Neural progenitor cell (in vitro differentiated cells): ENCODE measurements at regions not wholly inside any gene's neighbourhood (a gene's known extent, or its start where the extent isn't known, plus 50 kb on each side); places are given as distances from the start of the nearest gene placed in this dataset.

ENCODE experiments used
- DNase-seq: peaks from one replicate; pipeline ENCODE4 v3.0.0-alpha.2; 2016; ENCODE audit warnings: low spot score
- H2AFZ ChIP-seq: fragments of 200-600 bp; sonication (generic); replicated peaks from 2 replicates; pipeline ENCODE4 v1.6.1; 2016; ENCODE audit warnings: antibody characterized with exemption
- H3F3A ChIP-seq: fragments of 200-600 bp; sonication (generic); 2 replicates; pipeline ENCODE4 v1.6.1; 2016; ENCODE audit warnings: antibody characterized with exemption, low read depth
- H3K27ac ChIP-seq: fragments of 200-600 bp; sonication (generic); 2 replicates; pipeline ENCODE4 v1.5.1; 2016; ENCODE audit warnings: mild to moderate bottlenecking
- H3K27me3 ChIP-seq: fragments of 200-600 bp; sonication (generic); 2 replicates; pipeline ENCODE4 v1.6.1; 2016; ENCODE audit warnings: mild to moderate bottlenecking, moderate library complexity
- H3K36me3 ChIP-seq: fragments of 200-600 bp; sonication (generic); 2 replicates; pipeline ENCODE4 v1.5.1; 2016
- H3K4me1 ChIP-seq: fragments of 200-600 bp; sonication (generic); 2 replicates; pipeline ENCODE4 v1.6.1; 2016; ENCODE audit warnings: mixed run types
- H3K4me2 ChIP-seq: fragments of 200-600 bp; sonication (generic); 2 replicates; pipeline ENCODE4 v1.6.1; 2016
- H3K4me3 ChIP-seq: fragments of 200-600 bp; sonication (generic); 2 replicates; pipeline ENCODE4 v1.5.1; 2016
- H3K79me2 ChIP-seq: fragments of 200-600 bp; sonication (generic); 2 replicates; pipeline ENCODE4 v1.6.1; 2016; ENCODE audit warnings: low read depth
- H3K9ac ChIP-seq: fragments of 200-600 bp; sonication (generic); 2 replicates; pipeline ENCODE4 v1.6.1; 2016
- H3K9me3 ChIP-seq: fragments of 200-600 bp; sonication (generic); 2 replicates; pipeline ENCODE4 v1.5.1; 2016; ENCODE audit warnings: low read depth
- H4K20me1 ChIP-seq: fragments of 200-600 bp; sonication (generic); 2 replicates; pipeline ENCODE4 v1.6.1; 2016; ENCODE audit warnings: low read depth
- H3K27ac Mint-ChIP-seq: 3 replicates; pipeline ENCODE4 v1.8.0; 2021; ENCODE audit warnings: mixed read lengths
- H3K27me3 Mint-ChIP-seq: 2 replicates; pipeline ENCODE4 v1.8.0; 2022; ENCODE audit warnings: low read depth, mild to moderate bottlenecking, inconsistent platforms, moderate library complexity, mixed read lengths; ENCODE audit not compliant: insufficient read depth
- H3K36me3 Mint-ChIP-seq: 3 replicates; pipeline ENCODE4 v1.8.0; 2021; ENCODE audit warnings: mixed read lengths
- H3K4me1 Mint-ChIP-seq: 3 replicates; pipeline ENCODE4 v1.8.0; 2021; ENCODE audit warnings: mixed read lengths
- H3K4me3 Mint-ChIP-seq: 3 replicates; pipeline ENCODE4 v1.8.0; 2021; ENCODE audit warnings: mild to moderate bottlenecking, moderate library complexity, mixed read lengths
- H3K9me3 Mint-ChIP-seq: 3 replicates; pipeline ENCODE4 v1.8.0; 2020; ENCODE audit warnings: mixed read lengths
- EZH2 ChIP-seq: fragments of 200-600 bp; sonication (generic); IDR thresholded peaks from 2 replicates; pipeline ENCODE4 v1.6.1; 2017; ENCODE audit warnings: antibody characterized with exemption, mild to moderate bottlenecking, moderate library complexity
- EZH2phosphoT487 ChIP-seq: fragments of 200-600 bp; sonication (generic); IDR thresholded peaks from 2 replicates; pipeline ENCODE4 v1.6.1; 2017; ENCODE audit warnings: antibody characterized with exemption
- TF ChIP-seq, protein P1 (sequence below): fragments of 200-600 bp; sonication (generic); IDR thresholded peaks from 2 replicates; pipeline ENCODE4 v1.5.1; 2017; ENCODE audit warnings: antibody characterized with exemption, mild to moderate bottlenecking

DNA sequence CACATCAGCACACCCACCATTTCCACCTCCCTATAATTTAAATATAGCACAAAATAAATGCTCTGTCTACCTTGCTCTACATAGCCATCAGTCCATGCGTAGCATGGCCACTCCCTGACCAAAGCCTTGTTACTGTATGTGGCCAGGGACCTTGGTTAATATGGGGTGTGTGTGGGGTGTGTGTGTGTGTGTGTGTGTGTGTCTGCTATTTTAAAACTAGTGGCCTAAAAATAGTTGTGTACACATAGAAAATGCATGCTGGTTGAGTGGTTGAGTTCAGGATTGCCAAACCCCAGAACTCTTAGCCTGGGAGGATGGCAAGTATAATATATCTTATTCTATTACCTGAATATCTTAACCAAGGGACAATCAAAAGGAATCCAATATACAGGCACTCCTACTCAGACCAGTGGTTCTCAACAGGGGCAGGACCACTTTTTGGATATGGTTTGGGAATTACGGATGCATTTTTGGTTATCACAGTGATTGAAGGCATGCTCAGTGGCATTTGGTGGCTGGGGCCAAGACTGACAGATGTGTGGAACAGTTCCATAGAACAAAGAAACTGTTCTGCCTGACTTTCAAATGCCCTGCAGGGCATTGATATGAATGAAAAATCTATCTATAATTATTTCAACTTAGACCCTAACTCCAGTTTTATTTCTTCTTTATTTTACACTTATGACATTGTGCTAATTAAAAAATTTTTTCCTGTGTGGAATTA is 72.3 kb upstream of the PSME4 start:
- Histone ChIP-seq H3K27ac (no peak overlapping the region), H3K4me1 (no peaks in the 10 kb centered on the region), H3K9me3 (no peaks in the 10 kb centered on the region), H3K9ac (no peak overlapping the region), H4K20me1 (no peaks in the 10 kb centered on the region), H3K27me3 (no peaks in the 10 kb centered on the region), H3K4me2 (no peak overlapping the region), H3K79me2 (no peaks in the 10 kb centered on the region), H3K4me3 (no peak overlapping the region), H2AFZ (no peak overlapping the region), H3K36me3 (no peaks in the 10 kb centered on the region), H3F3A (no peaks in the 10 kb centered on the region)
- Mint-ChIP-seq H3K27ac (no peak overlapping the region), H3K4me1 (no peaks in the 10 kb centered on the region), H3K36me3 (no peaks in the 10 kb centered on the region), H3K27me3 (no peaks in the 10 kb centered on the region), H3K4me3 (no peak overlapping the region), H3K9me3 (peaks cover 6% of the 10 kb centered on the region)
- no peak for TF ChIP-seq EZH2phosphoT487
- no peak for TF ChIP-seq EZH2
- TF ChIP-seq, protein P1, sequence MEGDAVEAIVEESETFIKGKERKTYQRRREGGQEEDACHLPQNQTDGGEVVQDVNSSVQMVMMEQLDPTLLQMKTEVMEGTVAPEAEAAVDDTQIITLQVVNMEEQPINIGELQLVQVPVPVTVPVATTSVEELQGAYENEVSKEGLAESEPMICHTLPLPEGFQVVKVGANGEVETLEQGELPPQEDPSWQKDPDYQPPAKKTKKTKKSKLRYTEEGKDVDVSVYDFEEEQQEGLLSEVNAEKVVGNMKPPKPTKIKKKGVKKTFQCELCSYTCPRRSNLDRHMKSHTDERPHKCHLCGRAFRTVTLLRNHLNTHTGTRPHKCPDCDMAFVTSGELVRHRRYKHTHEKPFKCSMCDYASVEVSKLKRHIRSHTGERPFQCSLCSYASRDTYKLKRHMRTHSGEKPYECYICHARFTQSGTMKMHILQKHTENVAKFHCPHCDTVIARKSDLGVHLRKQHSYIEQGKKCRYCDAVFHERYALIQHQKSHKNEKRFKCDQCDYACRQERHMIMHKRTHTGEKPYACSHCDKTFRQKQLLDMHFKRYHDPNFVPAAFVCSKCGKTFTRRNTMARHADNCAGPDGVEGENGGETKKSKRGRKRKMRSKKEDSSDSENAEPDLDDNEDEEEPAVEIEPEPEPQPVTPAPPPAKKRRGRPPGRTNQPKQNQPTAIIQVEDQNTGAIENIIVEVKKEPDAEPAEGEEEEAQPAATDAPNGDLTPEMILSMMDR: no peak
- DNase-seq: no peak

DNA sequence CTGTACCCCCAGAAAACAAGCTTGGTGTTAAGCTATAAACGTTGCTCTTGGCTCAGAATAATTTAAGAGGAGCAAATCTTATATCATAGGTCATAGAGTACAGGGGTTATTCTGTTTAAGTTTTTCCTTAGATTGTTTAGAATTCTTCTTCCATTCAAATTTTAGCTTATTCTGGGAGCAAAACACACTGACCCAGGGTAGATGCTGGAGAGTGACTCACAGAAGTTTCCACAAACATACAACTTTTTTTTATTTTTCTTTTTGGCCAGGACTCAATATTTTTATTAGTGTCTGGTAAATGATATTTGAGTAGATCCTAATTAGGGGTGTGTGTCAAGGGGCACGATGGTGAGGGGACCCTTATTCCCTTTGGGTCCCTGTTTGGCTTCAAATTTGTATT is 71.5 kb upstream of the PSME4 start:
- DNase-seq: no peak
- H3K4me2 ChIP-seq: no peak overlapping the region
- H3K36me3 ChIP-seq: no peaks in the 10 kb centered on the region
- H3K27ac Mint-ChIP-seq: no peak overlapping the region
- no peak overlapping the region for H3K4me3 ChIP-seq
- H3K4me1 ChIP-seq: no peaks in the 10 kb centered on the region
- H3K27me3 ChIP-seq: no peaks in the 10 kb centered on the region
- H2AFZ ChIP-seq: no peak overlapping the region
- H3K9ac ChIP-seq: no peak overlapping the region
- no peak overlapping the region for H3K27ac ChIP-seq
- no peaks in the 10 kb centered on the region for H3K9me3 ChIP-seq
- peaks cover 6% of the 10 kb centered on the region for H3K9me3 Mint-ChIP-seq
- no peaks in the 10 kb centered on the region for H4K20me1 ChIP-seq
- no peaks in the 10 kb centered on the region for H3K27me3 Mint-ChIP-seq
- H3F3A ChIP-seq: no peaks in the 10 kb centered on the region
- H3K4me3 Mint-ChIP-seq: no peak overlapping the region
- H3K79me2 ChIP-seq: no peaks in the 10 kb centered on the region
- no peaks in the 10 kb centered on the region for H3K4me1 Mint-ChIP-seq
- H3K36me3 Mint-ChIP-seq: no peaks in the 10 kb centered on the region
- TF ChIP-seq EZH2phosphoT487 (no peak), EZH2 (no peak)
- TF ChIP-seq, protein P1: no peak

DNA sequence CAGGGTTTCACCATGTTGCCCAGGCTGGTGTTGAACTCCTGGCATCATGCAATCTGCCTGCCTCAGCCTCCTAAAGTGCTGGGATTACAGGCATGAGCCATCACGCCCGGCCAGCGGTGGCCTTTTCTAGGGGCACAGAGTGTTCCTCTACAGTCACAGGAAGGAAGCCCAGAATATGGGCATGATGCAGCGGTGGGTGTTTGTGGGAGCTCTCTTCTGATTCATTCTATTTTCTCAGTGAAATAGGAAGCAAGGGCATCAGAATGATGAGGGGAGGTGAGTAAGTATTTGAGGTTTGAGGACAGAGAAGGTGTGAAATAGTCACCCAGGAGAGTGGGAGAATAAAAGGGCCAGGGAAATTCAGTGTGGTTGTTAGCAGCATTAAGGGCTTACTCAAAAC is 70.3 kb upstream of the PSME4 start:
- Mint-ChIP-seq H3K9me3 (peaks cover 6% of the 10 kb centered on the region), H3K4me1 (no peaks in the 10 kb centered on the region), H3K4me3 (no peak overlapping the region), H3K27me3 (no peaks in the 10 kb centered on the region), H3K27ac (no peak overlapping the region), H3K36me3 (no peaks in the 10 kb centered on the region)
- Histone ChIP-seq H3K4me3 (no peak overlapping the region), H3K4me2 (no peak overlapping the region), H3K27ac (no peak overlapping the region), H3K36me3 (no peaks in the 10 kb centered on the region), H4K20me1 (no peaks in the 10 kb centered on the region), H3F3A (no peaks in the 10 kb centered on the region), H3K79me2 (no peaks in the 10 kb centered on the region), H3K9ac (no peak overlapping the region), H3K27me3 (no peaks in the 10 kb centered on the region), H3K4me1 (no peaks in the 10 kb centered on the region), H2AFZ (no peak overlapping the region), H3K9me3 (no peaks in the 10 kb centered on the region)
- DNase-seq: no peak
- TF ChIP-seq EZH2phosphoT487 (no peak), EZH2 (no peak)
- TF ChIP-seq, protein P1: no peak
